ENCODE measurements at regions not wholly inside any gene's neighbourhood (a gene's known extent, or its start where the extent isn't known, plus 50 kb on each side); places are given as distances from the start of the nearest gene placed in this dataset.

- H3K9me3 Mint-ChIP-seq = peaks cover 17% of the 10 kb centered on the region
- H3K27me3 Mint-ChIP-seq = no peaks in the 10 kb centered on the region
- H3K27ac Mint-ChIP-seq = no peak overlapping the region
- H3K4me3 Mint-ChIP-seq = no peak overlapping the region
- intact Hi-C loops (cut with micrococcal nuclease) = loop anchor here (5.0 kb wide), 1 partner anchor 841 kb away; no protein-coding TSS in a partner anchor
- H3K36me3 Mint-ChIP-seq (ENCODE audit: low read depth) = no peaks in the 10 kb centered on the region
- no peaks in the 10 kb centered on the region for H3K4me1 Mint-ChIP-seq (ENCODE audit: low read depth)
These were observed 334.0 kb upstream of the FLRT2 start for GRCh38 chr14:85195872-85196477.

- Mint-ChIP-seq H3K27me3 (no peaks in the 10 kb centered on the region), H3K4me3 (no peak overlapping the region), H3K27ac (no peak overlapping the region), H3K4me1 (ENCODE audit: low read depth) (no peaks in the 10 kb centered on the region), H3K9me3 (peaks cover 6% of the 10 kb centered on the region), H3K36me3 (ENCODE audit: low read depth) (no peaks in the 10 kb centered on the region)
- intact Hi-C loops (cut with micrococcal nuclease) = loop anchor here (5.0 kb wide), 1 partner anchor 839 kb away; no protein-coding TSS in a partner anchor
These were observed 331.9 kb upstream of the FLRT2 start for GRCh38 chr14:85198001-85198400.

GRCh38 chr14:85205875-85206274, 324.1 kb upstream of the FLRT2 start:
- no peaks in the 10 kb centered on the region for H3K9me3 Mint-ChIP-seq
- no peak overlapping the region for H3K4me3 Mint-ChIP-seq
- intact Hi-C loops (cut with micrococcal nuclease) = no loop called here
- no peaks in the 10 kb centered on the region for H3K27me3 Mint-ChIP-seq
- H3K36me3 Mint-ChIP-seq (ENCODE audit: low read depth) = no peaks in the 10 kb centered on the region
- no peaks in the 10 kb centered on the region for H3K4me1 Mint-ChIP-seq (ENCODE audit: low read depth)
- no peak overlapping the region for H3K27ac Mint-ChIP-seq

- H3K27me3 Mint-ChIP-seq = no peaks in the 10 kb centered on the region
- no peaks in the 10 kb centered on the region for H3K9me3 Mint-ChIP-seq
- H3K27ac Mint-ChIP-seq = no peak overlapping the region
- H3K4me1 Mint-ChIP-seq (ENCODE audit: low read depth) = no peaks in the 10 kb centered on the region
- H3K36me3 Mint-ChIP-seq (ENCODE audit: low read depth) = no peaks in the 10 kb centered on the region
- H3K4me3 Mint-ChIP-seq = no peak overlapping the region
- intact Hi-C loops (cut with micrococcal nuclease) = no loop called here
These were observed 315.5 kb upstream of the FLRT2 start for GRCh38 chr14:85214471-85214870.

- Mint-ChIP-seq H3K9me3 (no peaks in the 10 kb centered on the region), H3K27ac (no peak overlapping the region), H3K4me1 (ENCODE audit: low read depth) (no peaks in the 10 kb centered on the region), H3K36me3 (ENCODE audit: low read depth) (no peaks in the 10 kb centered on the region), H3K27me3 (no peaks in the 10 kb centered on the region), H3K4me3 (no peak overlapping the region)
- intact Hi-C loops (cut with micrococcal nuclease) = no loop called here
These were observed 312.5 kb upstream of the FLRT2 start for GRCh38 chr14:85217412-85217811.

- intact Hi-C loops (cut with micrococcal nuclease) = no loop called here
- H3K9me3 Mint-ChIP-seq = no peaks in the 10 kb centered on the region
- H3K36me3 Mint-ChIP-seq (ENCODE audit: low read depth) = no peaks in the 10 kb centered on the region
- H3K27me3 Mint-ChIP-seq = no peaks in the 10 kb centered on the region
- no peaks in the 10 kb centered on the region for H3K4me1 Mint-ChIP-seq (ENCODE audit: low read depth)
- no peak overlapping the region for H3K27ac Mint-ChIP-seq
- H3K4me3 Mint-ChIP-seq = no peak overlapping the region
These were observed 311.0 kb upstream of the FLRT2 start for GRCh38 chr14:85218982-85219381.

GRCh38 chr14:85221832-85222231, 308.1 kb upstream of the FLRT2 start:
- no peaks in the 10 kb centered on the region for H3K27me3 Mint-ChIP-seq
- H3K4me3 Mint-ChIP-seq = no peak overlapping the region
- no peak overlapping the region for H3K27ac Mint-ChIP-seq
- H3K36me3 Mint-ChIP-seq (ENCODE audit: low read depth) = no peaks in the 10 kb centered on the region
- H3K4me1 Mint-ChIP-seq (ENCODE audit: low read depth) = no peaks in the 10 kb centered on the region
- intact Hi-C loops (cut with micrococcal nuclease) = no loop called here
- H3K9me3 Mint-ChIP-seq = no peaks in the 10 kb centered on the region

- Mint-ChIP-seq H3K36me3 (ENCODE audit: low read depth) (no peaks in the 10 kb centered on the region), H3K27me3 (no peaks in the 10 kb centered on the region), H3K27ac (no peak overlapping the region), H3K4me1 (ENCODE audit: low read depth) (no peaks in the 10 kb centered on the region), H3K4me3 (no peak overlapping the region), H3K9me3 (no peaks in the 10 kb centered on the region)
- intact Hi-C loops (cut with micrococcal nuclease) = no loop called here
These were observed 307.6 kb upstream of the FLRT2 start for GRCh38 chr14:85222341-85222740.

- no peaks in the 10 kb centered on the region for H3K4me1 Mint-ChIP-seq (ENCODE audit: low read depth)
- H3K27me3 Mint-ChIP-seq = no peaks in the 10 kb centered on the region
- no peaks in the 10 kb centered on the region for H3K36me3 Mint-ChIP-seq (ENCODE audit: low read depth)
- no peak overlapping the region for H3K4me3 Mint-ChIP-seq
- H3K27ac Mint-ChIP-seq = no peak overlapping the region
- no peaks in the 10 kb centered on the region for H3K9me3 Mint-ChIP-seq
- intact Hi-C loops (cut with micrococcal nuclease) = no loop called here
These were observed 306.3 kb upstream of the FLRT2 start for GRCh38 chr14:85223667-85224066.

GRCh38 chr14:85224241-85224640, 305.7 kb upstream of the FLRT2 start:
- Mint-ChIP-seq H3K4me3 (no peak overlapping the region), H3K27me3 (no peaks in the 10 kb centered on the region), H3K27ac (no peak overlapping the region), H3K9me3 (no peaks in the 10 kb centered on the region), H3K4me1 (ENCODE audit: low read depth) (no peaks in the 10 kb centered on the region), H3K36me3 (ENCODE audit: low read depth) (no peaks in the 10 kb centered on the region)
- intact Hi-C loops (cut with micrococcal nuclease) = no loop called here

- Mint-ChIP-seq H3K4me3 (no peak overlapping the region), H3K27ac (no peak overlapping the region), H3K4me1 (ENCODE audit: low read depth) (no peaks in the 10 kb centered on the region), H3K36me3 (ENCODE audit: low read depth) (no peaks in the 10 kb centered on the region), H3K9me3 (peaks cover 6% of the 10 kb centered on the region), H3K27me3 (no peaks in the 10 kb centered on the region)
- intact Hi-C loops (cut with micrococcal nuclease) = no loop called here
These were observed 296.2 kb upstream of the FLRT2 start for GRCh38 chr14:85233756-85234155.

GRCh38 chr14:85234156-85235025, 295.6 kb upstream of the FLRT2 start:
- Mint-ChIP-seq H3K9me3 (peaks cover 6% of the 10 kb centered on the region), H3K4me3 (no peak overlapping the region), H3K27ac (no peak overlapping the region), H3K4me1 (ENCODE audit: low read depth) (no peaks in the 10 kb centered on the region), H3K36me3 (ENCODE audit: low read depth) (no peaks in the 10 kb centered on the region), H3K27me3 (no peaks in the 10 kb centered on the region)
- intact Hi-C loops (cut with micrococcal nuclease) = no loop called here

GRCh38 chr14:85235868-85236267, 294.1 kb upstream of the FLRT2 start:
- intact Hi-C loops (cut with micrococcal nuclease) = no loop called here
- Mint-ChIP-seq H3K9me3 (peaks cover 6% of the 10 kb centered on the region), H3K4me3 (no peak overlapping the region), H3K4me1 (ENCODE audit: low read depth) (no peaks in the 10 kb centered on the region), H3K36me3 (ENCODE audit: low read depth) (no peaks in the 10 kb centered on the region), H3K27ac (no peak overlapping the region), H3K27me3 (no peaks in the 10 kb centered on the region)

- H3K4me3 Mint-ChIP-seq = no peak overlapping the region
- H3K36me3 Mint-ChIP-seq (ENCODE audit: low read depth) = no peaks in the 10 kb centered on the region
- intact Hi-C loops (cut with micrococcal nuclease) = no loop called here
- no peaks in the 10 kb centered on the region for H3K27me3 Mint-ChIP-seq
- no peak overlapping the region for H3K27ac Mint-ChIP-seq
- H3K9me3 Mint-ChIP-seq = peaks cover 6% of the 10 kb centered on the region
- H3K4me1 Mint-ChIP-seq (ENCODE audit: low read depth) = no peaks in the 10 kb centered on the region
These were observed 293.6 kb upstream of the FLRT2 start for GRCh38 chr14:85236296-85236695.
